ENCODE measurements at regions not wholly inside any gene's neighbourhood (a gene's known extent, or its start where the extent isn't known, plus 50 kb on each side); places are given as distances from the start of the nearest gene placed in this dataset.

GRCh38 chr2:217116610-217117009 lies 256.7 kb upstream of the TNP1 start:
- DNase-seq = no peak
- H3K56ac ChIP-seq (ENCODE audit: low read length) = no peak overlapping the region
- H3K27ac ChIP-seq (ENCODE audit: low read depth, low read length) = no peak overlapping the region
- H4K5ac ChIP-seq (ENCODE audit: low read length) = no peak overlapping the region
- H3K4ac ChIP-seq (ENCODE audit: low read depth, low read length) = no peak overlapping the region
- WGBS (ENCODE audit: extremely low coverage, insufficient coverage, low lambda C conversion rate) = no CpG with 5 or more reads among the region's 1 CpG
- H3K36me3 ChIP-seq (ENCODE audit: control insufficient read depth, insufficient read depth, low read length) = no peaks in the 10 kb centered on the region
- H3K4me3 ChIP-seq (ENCODE audit: low read length) = no peak overlapping the region
- H3K23ac ChIP-seq (ENCODE audit: low read length) = no peak overlapping the region
- H2AK5ac ChIP-seq (ENCODE audit: low read length) = no peak overlapping the region
- no peak overlapping the region for H2BK15ac ChIP-seq (replicated peaks; ENCODE audit: low read depth)
- H3K18ac ChIP-seq (ENCODE audit: low read length) = no peak overlapping the region
- H3K79me1 ChIP-seq (ENCODE audit: low read length) = no peaks in the 10 kb centered on the region
- H3K9ac ChIP-seq (ENCODE audit: low read length) = no peak overlapping the region
- H2BK120ac ChIP-seq (ENCODE audit: low read depth, low read length) = no peak overlapping the region
- no peaks in the 10 kb centered on the region for H3K79me2 ChIP-seq (ENCODE audit: control insufficient read depth, insufficient read depth, low read length)
- H3K4me1 ChIP-seq (ENCODE audit: control insufficient read depth, low read depth, low read length) = no peaks in the 10 kb centered on the region
- no peak overlapping the region for H2BK5ac ChIP-seq (ENCODE audit: low read length)
- H4K8ac ChIP-seq (ENCODE audit: low read depth, low read length) = no peak overlapping the region
- no peak overlapping the region for H3K4me2 ChIP-seq (ENCODE audit: low read length)
- H3K27me3 ChIP-seq (ENCODE audit: insufficient read depth, low read length, poor library complexity) = no peaks in the 10 kb centered on the region

- Histone ChIP-seq H3K23ac (ENCODE audit: low read length) (no peak overlapping the region), H3K79me2 (ENCODE audit: control insufficient read depth, insufficient read depth, low read length) (no peaks in the 10 kb centered on the region), H3K36me3 (ENCODE audit: control insufficient read depth, insufficient read depth, low read length) (no peaks in the 10 kb centered on the region), H2AK5ac (ENCODE audit: low read length) (no peak overlapping the region), H4K5ac (ENCODE audit: low read length) (no peak overlapping the region), H2BK5ac (ENCODE audit: low read length) (no peak overlapping the region), H3K18ac (ENCODE audit: low read length) (no peak overlapping the region), H3K27ac (ENCODE audit: low read depth, low read length) (no peak overlapping the region), H2BK15ac (replicated peaks; ENCODE audit: low read depth) (no peak overlapping the region), H3K27me3 (ENCODE audit: insufficient read depth, low read length, poor library complexity) (no peaks in the 10 kb centered on the region), H3K79me1 (ENCODE audit: low read length) (no peaks in the 10 kb centered on the region), H3K56ac (ENCODE audit: low read length) (no peak overlapping the region), H3K9ac (ENCODE audit: low read length) (no peak overlapping the region), H3K4me2 (ENCODE audit: low read length) (no peak overlapping the region), H3K4me1 (ENCODE audit: control insufficient read depth, low read depth, low read length) (no peaks in the 10 kb centered on the region), H3K4ac (ENCODE audit: low read depth, low read length) (no peak overlapping the region), H3K4me3 (ENCODE audit: low read length) (no peak overlapping the region), H4K8ac (ENCODE audit: low read depth, low read length) (no peak overlapping the region), H2BK120ac (ENCODE audit: low read depth, low read length) (no peak overlapping the region)
- DNase-seq = no peak
- no CpG with 5 or more reads among the region's 6 CpGs for WGBS (ENCODE audit: extremely low coverage, insufficient coverage, low lambda C conversion rate)
Measured at GRCh38 chr2:217114117-217114516, 254.3 kb upstream of the TNP1 start.

- Histone ChIP-seq H2BK120ac (ENCODE audit: low read depth, low read length) (no peak overlapping the region), H3K27me3 (ENCODE audit: insufficient read depth, low read length, poor library complexity) (no peaks in the 10 kb centered on the region), H4K5ac (ENCODE audit: low read length) (no peak overlapping the region), H3K27ac (ENCODE audit: low read depth, low read length) (no peak overlapping the region), H3K9ac (ENCODE audit: low read length) (no peak overlapping the region), H2AK5ac (ENCODE audit: low read length) (no peak overlapping the region), H3K4me3 (ENCODE audit: low read length) (no peak overlapping the region), H3K4me1 (ENCODE audit: control insufficient read depth, low read depth, low read length) (no peaks in the 10 kb centered on the region), H3K56ac (ENCODE audit: low read length) (no peak overlapping the region), H2BK15ac (replicated peaks; ENCODE audit: low read depth) (no peak overlapping the region), H3K18ac (ENCODE audit: low read length) (no peak overlapping the region), H2BK5ac (ENCODE audit: low read length) (no peak overlapping the region), H4K8ac (ENCODE audit: low read depth, low read length) (no peak overlapping the region), H3K79me1 (ENCODE audit: low read length) (no peaks in the 10 kb centered on the region), H3K23ac (ENCODE audit: low read length) (no peak overlapping the region), H3K36me3 (ENCODE audit: control insufficient read depth, insufficient read depth, low read length) (no peaks in the 10 kb centered on the region), H3K4ac (ENCODE audit: low read depth, low read length) (no peak overlapping the region), H3K4me2 (ENCODE audit: low read length) (no peak overlapping the region), H3K79me2 (ENCODE audit: control insufficient read depth, insufficient read depth, low read length) (no peaks in the 10 kb centered on the region)
- no CpG with 5 or more reads among the region's 4 CpGs for WGBS (ENCODE audit: extremely low coverage, insufficient coverage, low lambda C conversion rate)
- DNase-seq = no peak
Measured at GRCh38 chr2:217113491-217113890, 253.6 kb upstream of the TNP1 start.

- no peak overlapping the region for H2BK120ac ChIP-seq (ENCODE audit: low read depth, low read length)
Measured at GRCh38 chr2:217110550-217110949, 250.7 kb upstream of the TNP1 start.

GRCh38 chr2:217108575-217109027 lies 248.7 kb upstream of the TNP1 start:
- no peak overlapping the region for H4K8ac ChIP-seq (ENCODE audit: low read depth, low read length)
- no peak overlapping the region for H3K9ac ChIP-seq (ENCODE audit: low read length)
- no peak overlapping the region for H3K18ac ChIP-seq (ENCODE audit: low read length)
- no peak overlapping the region for H3K23ac ChIP-seq (ENCODE audit: low read length)
- no peak overlapping the region for H2BK15ac ChIP-seq (replicated peaks; ENCODE audit: low read depth)
- no peaks in the 10 kb centered on the region for H3K79me1 ChIP-seq (ENCODE audit: low read length)
- peak; percentile 68 for DNase-seq
- H3K4me1 ChIP-seq (ENCODE audit: control insufficient read depth, low read depth, low read length) = peaks cover 2% of the 10 kb centered on the region
- H3K27me3 ChIP-seq (ENCODE audit: insufficient read depth, low read length, poor library complexity) = no peaks in the 10 kb centered on the region
- H3K36me3 ChIP-seq (ENCODE audit: control insufficient read depth, insufficient read depth, low read length) = no peaks in the 10 kb centered on the region
- no peak overlapping the region for H3K27ac ChIP-seq (ENCODE audit: low read depth, low read length)
- no peak overlapping the region for H3K4ac ChIP-seq (ENCODE audit: low read depth, low read length)
- no peaks in the 10 kb centered on the region for H3K79me2 ChIP-seq (ENCODE audit: control insufficient read depth, insufficient read depth, low read length)
- no peak overlapping the region for H3K56ac ChIP-seq (ENCODE audit: low read length)
- no peak overlapping the region for H2AK5ac ChIP-seq (ENCODE audit: low read length)
- H2BK5ac ChIP-seq (ENCODE audit: low read length) = no peak overlapping the region
- no peak overlapping the region for H2BK120ac ChIP-seq (ENCODE audit: low read depth, low read length)
- no peak overlapping the region for H4K5ac ChIP-seq (ENCODE audit: low read length)
- WGBS (ENCODE audit: extremely low coverage, insufficient coverage, low lambda C conversion rate) = no CpG with 5 or more reads among the region's 4 CpGs
- H3K4me3 ChIP-seq (ENCODE audit: low read length) = no peak overlapping the region
- H3K4me2 ChIP-seq (ENCODE audit: low read length) = no peak overlapping the region

More at GRCh38 chr2:217110550-217110949, 250.7 kb upstream of the TNP1 start:
- Histone ChIP-seq H3K79me1 (ENCODE audit: low read length) (no peaks in the 10 kb centered on the region), H3K27ac (ENCODE audit: low read depth, low read length) (no peak overlapping the region), H2BK5ac (ENCODE audit: low read length) (no peak overlapping the region), H3K4me3 (ENCODE audit: low read length) (no peak overlapping the region), H3K79me2 (ENCODE audit: control insufficient read depth, insufficient read depth, low read length) (no peaks in the 10 kb centered on the region), H3K18ac (ENCODE audit: low read length) (no peak overlapping the region), H3K56ac (ENCODE audit: low read length) (no peak overlapping the region), H4K5ac (ENCODE audit: low read length) (no peak overlapping the region), H4K8ac (ENCODE audit: low read depth, low read length) (no peak overlapping the region), H2BK15ac (replicated peaks; ENCODE audit: low read depth) (no peak overlapping the region), H2AK5ac (ENCODE audit: low read length) (no peak overlapping the region), H3K9ac (ENCODE audit: low read length) (no peak overlapping the region), H3K23ac (ENCODE audit: low read length) (no peak overlapping the region), H3K4me1 (ENCODE audit: control insufficient read depth, low read depth, low read length) (peaks cover 2% of the 10 kb centered on the region), H3K4me2 (ENCODE audit: low read length) (no peak overlapping the region), H3K4ac (ENCODE audit: low read depth, low read length) (no peak overlapping the region), H3K27me3 (ENCODE audit: insufficient read depth, low read length, poor library complexity) (no peaks in the 10 kb centered on the region), H3K36me3 (ENCODE audit: control insufficient read depth, insufficient read depth, low read length) (no peaks in the 10 kb centered on the region)
- no peak for DNase-seq
- WGBS (ENCODE audit: extremely low coverage, insufficient coverage, low lambda C conversion rate) = no CpG with 5 or more reads among the region's 3 CpGs

- H2BK15ac ChIP-seq (replicated peaks; ENCODE audit: low read depth) = no peak overlapping the region
Measured at GRCh38 chr2:217108086-217108485, 248.2 kb upstream of the TNP1 start.

More at GRCh38 chr2:217108086-217108485, 248.2 kb upstream of the TNP1 start:
- no peak overlapping the region for H4K8ac ChIP-seq (ENCODE audit: low read depth, low read length)
- DNase-seq = no peak
- no peak overlapping the region for H3K56ac ChIP-seq (ENCODE audit: low read length)
- H4K5ac ChIP-seq (ENCODE audit: low read length) = no peak overlapping the region
- H2BK5ac ChIP-seq (ENCODE audit: low read length) = no peak overlapping the region
- no peak overlapping the region for H2AK5ac ChIP-seq (ENCODE audit: low read length)
- H3K27me3 ChIP-seq (ENCODE audit: insufficient read depth, low read length, poor library complexity) = no peaks in the 10 kb centered on the region
- H3K79me1 ChIP-seq (ENCODE audit: low read length) = no peaks in the 10 kb centered on the region
- no peak overlapping the region for H3K4me3 ChIP-seq (ENCODE audit: low read length)
- no peak overlapping the region for H3K18ac ChIP-seq (ENCODE audit: low read length)
- no peaks in the 10 kb centered on the region for H3K79me2 ChIP-seq (ENCODE audit: control insufficient read depth, insufficient read depth, low read length)
- H3K27ac ChIP-seq (ENCODE audit: low read depth, low read length) = no peak overlapping the region
- H3K4ac ChIP-seq (ENCODE audit: low read depth, low read length) = no peak overlapping the region
- no peak overlapping the region for H3K23ac ChIP-seq (ENCODE audit: low read length)
- no peak overlapping the region for H2BK120ac ChIP-seq (ENCODE audit: low read depth, low read length)
- no peak overlapping the region for H3K4me2 ChIP-seq (ENCODE audit: low read length)
- H3K9ac ChIP-seq (ENCODE audit: low read length) = no peak overlapping the region
- no peaks in the 10 kb centered on the region for H3K36me3 ChIP-seq (ENCODE audit: control insufficient read depth, insufficient read depth, low read length)
- peaks cover 2% of the 10 kb centered on the region for H3K4me1 ChIP-seq (ENCODE audit: control insufficient read depth, low read depth, low read length)
